ENCODE measurements at regions not wholly inside any gene's neighbourhood (a gene's known extent, or its start where the extent isn't known, plus 50 kb on each side); places are given as distances from the start of the nearest gene placed in this dataset.

DNA sequence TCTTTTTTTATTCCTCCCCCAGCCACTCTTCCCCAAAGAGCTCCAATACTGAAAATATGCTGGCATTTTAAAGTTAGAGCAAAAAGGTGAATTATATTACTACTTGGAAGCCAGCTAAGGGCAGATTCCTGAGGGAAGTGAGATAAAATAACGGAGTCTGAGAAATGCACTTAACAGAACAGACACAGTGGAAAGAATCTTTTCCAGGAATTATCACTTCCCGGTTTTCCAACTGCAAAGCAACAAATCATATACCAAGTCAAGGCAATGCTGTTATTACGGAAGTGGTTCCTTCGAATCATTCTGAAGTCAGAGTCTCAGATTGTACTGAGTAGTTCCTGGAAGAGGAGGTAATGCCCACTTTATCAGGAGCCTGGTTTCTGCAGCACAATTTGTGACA is 435.0 kb upstream of the SPRED2 start:
- Histone ChIP-seq H4K20me1 (ENCODE audit: insufficient read depth, low read length) (no peaks in the 10 kb centered on the region), H3K27ac (ENCODE audit: extremely low read length, insufficient read depth, low read length) (no peak overlapping the region), H3K9me3 (ENCODE audit: low read length) (no peaks in the 10 kb centered on the region), H3K9ac (ENCODE audit: insufficient read depth, low read depth, low read length) (no peak overlapping the region), H3K36me3 (replicated peaks in 1 of 2; ENCODE audit: control insufficient read depth in 1 of 2, insufficient read depth in 2 of 2, low read length in 2 of 2) (no peaks in the 10 kb centered on the region), H3K4me3 (replicated peaks in 1 of 3; ENCODE audit: insufficient read depth in 1 of 3, low read depth in 2 of 3, low read length in 3 of 3) (no peak overlapping the region), H3K4me1 (ENCODE audit: insufficient read depth, low read length) (no peaks in the 10 kb centered on the region), H3K4me2 (ENCODE audit: low read depth, low read length) (no peak overlapping the region), H3K79me2 (ENCODE audit: insufficient read depth, low read length) (no peaks in the 10 kb centered on the region), H2AFZ (ENCODE audit: low read length) (no peak overlapping the region), H3K27me3 (ENCODE audit: control insufficient read depth in 1 of 2, insufficient read depth in 2 of 2, low read length in 2 of 2) (peaks cover 0 to 18% of the 10 kb centered on the region in 2 experiments; a peak in 2 of 5 replicates)
- TF ChIP-seq ZNF274 (CRISPR knock-in tag; IDR thresholded peaks at IDR 0.05): no peak
- TF ChIP-seq JARID2 (CRISPR knock-in tag; IDR thresholded peaks at IDR 0.05; ENCODE audit: insufficient replicate concordance): no peak
- TF ChIP-seq PPARG (CRISPR knock-in tag; conservative IDR thresholded peaks at IDR 0.05): no peak
- TF ChIP-seq, protein P1, sequence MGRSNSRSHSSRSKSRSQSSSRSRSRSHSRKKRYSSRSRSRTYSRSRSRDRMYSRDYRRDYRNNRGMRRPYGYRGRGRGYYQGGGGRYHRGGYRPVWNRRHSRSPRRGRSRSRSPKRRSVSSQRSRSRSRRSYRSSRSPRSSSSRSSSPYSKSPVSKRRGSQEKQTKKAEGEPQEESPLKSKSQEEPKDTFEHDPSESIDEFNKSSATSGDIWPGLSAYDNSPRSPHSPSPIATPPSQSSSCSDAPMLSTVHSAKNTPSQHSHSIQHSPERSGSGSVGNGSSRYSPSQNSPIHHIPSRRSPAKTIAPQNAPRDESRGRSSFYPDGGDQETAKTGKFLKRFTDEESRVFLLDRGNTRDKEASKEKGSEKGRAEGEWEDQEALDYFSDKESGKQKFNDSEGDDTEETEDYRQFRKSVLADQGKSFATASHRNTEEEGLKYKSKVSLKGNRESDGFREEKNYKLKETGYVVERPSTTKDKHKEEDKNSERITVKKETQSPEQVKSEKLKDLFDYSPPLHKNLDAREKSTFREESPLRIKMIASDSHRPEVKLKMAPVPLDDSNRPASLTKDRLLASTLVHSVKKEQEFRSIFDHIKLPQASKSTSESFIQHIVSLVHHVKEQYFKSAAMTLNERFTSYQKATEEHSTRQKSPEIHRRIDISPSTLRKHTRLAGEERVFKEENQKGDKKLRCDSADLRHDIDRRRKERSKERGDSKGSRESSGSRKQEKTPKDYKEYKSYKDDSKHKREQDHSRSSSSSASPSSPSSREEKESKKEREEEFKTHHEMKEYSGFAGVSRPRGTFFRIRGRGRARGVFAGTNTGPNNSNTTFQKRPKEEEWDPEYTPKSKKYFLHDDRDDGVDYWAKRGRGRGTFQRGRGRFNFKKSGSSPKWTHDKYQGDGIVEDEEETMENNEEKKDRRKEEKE (IDR thresholded peaks at IDR 0.05): no peak
- no peak for TF ChIP-seq HOXA3 (CRISPR knock-in tag; IDR thresholded peaks at IDR 0.05)
- no peak for TF ChIP-seq RARG (CRISPR knock-in tag; IDR thresholded peaks at IDR 0.05; ENCODE audit: low read depth)
- TF ChIP-seq, protein P2, sequence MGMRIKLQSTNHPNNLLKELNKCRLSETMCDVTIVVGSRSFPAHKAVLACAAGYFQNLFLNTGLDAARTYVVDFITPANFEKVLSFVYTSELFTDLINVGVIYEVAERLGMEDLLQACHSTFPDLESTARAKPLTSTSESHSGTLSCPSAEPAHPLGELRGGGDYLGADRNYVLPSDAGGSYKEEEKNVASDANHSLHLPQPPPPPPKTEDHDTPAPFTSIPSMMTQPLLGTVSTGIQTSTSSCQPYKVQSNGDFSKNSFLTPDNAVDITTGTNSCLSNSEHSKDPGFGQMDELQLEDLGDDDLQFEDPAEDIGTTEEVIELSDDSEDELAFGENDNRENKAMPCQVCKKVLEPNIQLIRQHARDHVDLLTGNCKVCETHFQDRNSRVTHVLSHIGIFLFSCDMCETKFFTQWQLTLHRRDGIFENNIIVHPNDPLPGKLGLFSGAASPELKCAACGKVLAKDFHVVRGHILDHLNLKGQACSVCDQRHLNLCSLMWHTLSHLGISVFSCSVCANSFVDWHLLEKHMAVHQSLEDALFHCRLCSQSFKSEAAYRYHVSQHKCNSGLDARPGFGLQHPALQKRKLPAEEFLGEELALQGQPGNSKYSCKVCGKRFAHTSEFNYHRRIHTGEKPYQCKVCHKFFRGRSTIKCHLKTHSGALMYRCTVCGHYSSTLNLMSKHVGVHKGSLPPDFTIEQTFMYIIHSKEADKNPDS (CRISPR knock-in tag; IDR thresholded peaks at IDR 0.05): no peak
- no peak for DNase-seq (ENCODE audit: low spot score)
- ATAC-seq: no peak
- CTCF ChIA-PET (ENCODE audit: low intra/inter-chr PET ratio, low total read pairs): no interaction called here
- no TSS peak for BruUV-seq (replicated peaks)
- in situ Hi-C loops (cut with HindIII; ENCODE audit: extremely low pct_ligation_motif_present, low pct_unique_long_range_greater_than_20kb) (no loop called here), intact Hi-C loops (cut with micrococcal nuclease; ENCODE audit: unreplicated experiment) (no loop called here)
- WGBS (ENCODE audit: low lambda C conversion rate): 9% methylated on average over 4 of the region's 4 CpGs
- no peak for FAIRE-seq
- POLR2A ChIA-PET: no interaction called here
